HG02678 (cell line): ENCODE measurements at regions not wholly inside any gene's neighbourhood (a gene's known extent, or its start where the extent isn't known, plus 50 kb on each side); places are given as distances from the start of the nearest gene placed in this dataset.

Experiments used
- ATAC-seq: cut with Tn5 transposase; IDR thresholded peaks from one replicate; pipeline ENCODE4 v1.9.1; 2021; ENCODE audit warnings: mild to moderate bottlenecking, moderate library complexity; ENCODE audit not compliant: unreplicated experiment

- no peak for ATAC-seq
These were observed 156.1 kb upstream of the SLC39A10 start for GRCh38 chr2:195500879-195501278.

- ATAC-seq, result no peak
These were observed 158.1 kb upstream of the SLC39A10 start for GRCh38 chr2:195498839-195499490.

GRCh38 chr2:195498176-195498575 is 158.8 kb upstream of the SLC39A10 start:
- ATAC-seq, result peak; percentile 65

GRCh38 chr2:195496991-195497390 is 160.0 kb upstream of the SLC39A10 start:
- no peak for ATAC-seq

GRCh38 chr2:195495966-195496365 is 161.1 kb upstream of the SLC39A10 start:
- ATAC-seq, result no peak

GRCh38 chr2:195495351-195495750 is 161.7 kb upstream of the SLC39A10 start:
- ATAC-seq, result no peak

GRCh38 chr2:195494451-195494850 is 162.6 kb upstream of the SLC39A10 start:
- ATAC-seq, result no peak

- no peak for ATAC-seq
These were observed 163.6 kb upstream of the SLC39A10 start for GRCh38 chr2:195493416-195493815.

GRCh38 chr2:195490319-195490718 is 166.7 kb upstream of the SLC39A10 start:
- ATAC-seq, result no peak

GRCh38 chr2:195489101-195489500 is 167.9 kb upstream of the SLC39A10 start:
- ATAC-seq, result no peak

- ATAC-seq, result no peak
These were observed 168.5 kb upstream of the SLC39A10 start for GRCh38 chr2:195488567-195488966.

GRCh38 chr2:195486987-195487644 is 169.9 kb upstream of the SLC39A10 start:
- peak; percentile 94 for ATAC-seq

- no peak for ATAC-seq
These were observed 170.5 kb upstream of the SLC39A10 start for GRCh38 chr2:195486520-195486919.

- no peak for ATAC-seq
These were observed 175.0 kb upstream of the SLC39A10 start for GRCh38 chr2:195482010-195482409.

GRCh38 chr2:195480121-195480520 is 176.9 kb upstream of the SLC39A10 start:
- no peak for ATAC-seq

- no peak for ATAC-seq
These were observed 177.6 kb upstream of the SLC39A10 start for GRCh38 chr2:195479407-195479806.

- peak; percentile 28 for ATAC-seq
These were observed 179.0 kb upstream of the SLC39A10 start for GRCh38 chr2:195477996-195478382.

- ATAC-seq, result peak; percentile 72
These were observed 179.6 kb upstream of the SLC39A10 start for GRCh38 chr2:195477248-195477995.

GRCh38 chr2:195475336-195475735 is 181.7 kb upstream of the SLC39A10 start:
- ATAC-seq, result no peak

GRCh38 chr2:195473862-195474261 is 183.2 kb upstream of the SLC39A10 start:
- no peak for ATAC-seq

GRCh38 chr2:195472501-195473234 is 184.4 kb upstream of the SLC39A10 start:
- no peak for ATAC-seq
